NCI-H2107 treated with DMSO at 0.1 percent for 48 hours (cell line): ENCODE measurements at regions not wholly inside any gene's neighbourhood (a gene's known extent, or its start where the extent isn't known, plus 50 kb on each side); places are given as distances from the start of the nearest gene placed in this dataset.
"Not testable (repeated sequence)": the region's sequence is repeated elsewhere in the genome, so short reads cannot be mapped to it uniquely, and the experiment has no call there.

Experiments used
- DNase-seq: peaks from one replicate; lab custom pipeline; 2025; ENCODE audit not compliant: unreplicated experiment; lab: John Stamatoyannopoulos, UW

GRCh38 chr7:150045596-150045995 is 171.8 kb downstream of the ATP6V0E2 start:
- not testable (repeated sequence) for DNase-seq

GRCh38 chr7:150046290-150047194 is 172.8 kb downstream of the ATP6V0E2 start:
- DNase-seq, result not testable (repeated sequence)

DNA sequence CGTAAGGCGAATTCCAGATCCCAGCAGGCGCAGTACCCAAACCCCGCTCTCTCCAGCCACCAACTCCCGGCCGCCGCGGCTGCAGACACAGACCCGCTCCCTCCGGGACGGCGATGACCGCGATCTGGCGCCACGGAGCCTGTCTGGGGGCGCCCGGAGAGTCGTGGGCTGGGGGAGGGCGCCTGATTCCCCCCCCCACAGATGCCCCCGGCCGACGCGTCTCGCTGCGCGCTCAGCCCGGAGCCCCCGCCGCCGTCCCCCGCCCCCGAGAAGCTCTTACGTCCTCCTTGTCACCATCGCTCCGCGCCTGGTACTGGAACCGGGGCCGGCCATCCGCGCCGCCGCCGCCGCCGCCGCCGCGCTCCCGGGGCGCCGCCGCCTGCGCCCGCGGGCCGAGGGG is 173.6 kb downstream of the ATP6V0E2 start:
- not testable (repeated sequence) for DNase-seq

DNA sequence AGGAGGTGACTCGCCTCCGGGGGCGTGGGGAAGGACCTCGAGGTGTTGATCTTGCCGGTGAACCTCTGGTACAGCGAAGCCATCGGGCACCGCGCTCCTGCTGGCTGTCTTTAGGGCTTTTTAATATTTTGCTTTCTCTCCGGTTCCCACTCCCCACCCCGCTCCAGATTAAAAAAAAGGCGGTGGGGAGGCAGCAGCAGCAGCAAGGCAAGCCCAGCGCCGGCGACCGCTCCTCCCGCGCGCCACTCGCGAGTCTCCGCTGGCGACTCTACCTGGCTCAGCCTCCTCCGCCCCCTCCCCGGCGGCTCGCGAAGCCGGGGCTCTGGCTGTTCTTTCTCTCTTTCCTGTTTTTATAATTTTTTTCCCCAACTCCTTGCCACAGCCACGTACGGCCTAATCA is 174.0 kb downstream of the ATP6V0E2 start:
- not testable (repeated sequence) for DNase-seq

DNA sequence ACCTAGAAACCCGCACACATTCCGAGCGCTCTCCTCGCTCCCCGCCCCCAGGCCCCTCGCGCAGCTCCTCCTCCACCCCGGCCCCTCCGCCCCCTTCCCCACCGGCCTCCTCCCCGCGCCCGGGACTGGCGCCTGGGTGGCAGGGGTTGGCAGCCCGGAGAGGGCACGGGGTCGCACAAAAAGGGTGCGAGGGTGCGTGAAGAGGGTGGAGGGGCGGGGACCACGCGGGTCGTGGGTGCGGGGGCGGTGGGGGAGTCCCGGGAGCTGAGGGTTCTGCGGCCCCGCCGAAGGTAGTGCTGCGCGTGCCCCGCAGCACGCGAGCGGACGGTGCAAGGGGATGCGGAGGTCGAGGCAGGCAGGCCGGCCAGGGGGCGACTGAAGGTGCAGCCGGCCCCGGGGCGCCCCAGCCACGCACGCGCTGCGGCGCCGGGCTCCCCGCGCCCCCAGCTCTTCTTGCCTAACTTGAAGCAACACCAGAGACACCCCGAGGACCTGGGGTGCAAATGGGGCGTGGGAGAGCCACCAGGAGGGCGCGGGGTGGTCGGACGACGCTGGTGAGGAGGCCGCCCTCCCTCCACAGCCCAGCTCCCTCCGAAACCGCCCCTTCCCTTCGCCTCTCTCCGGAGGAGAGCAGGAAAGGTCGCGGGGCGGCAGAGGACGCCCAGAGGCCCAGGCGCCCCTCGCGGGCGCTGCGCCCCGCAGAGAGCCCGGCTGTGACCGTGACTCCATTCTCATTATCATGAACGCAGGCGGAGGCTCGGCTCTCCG is 174.7 kb downstream of the ATP6V0E2 start:
- not testable (repeated sequence) for DNase-seq

DNA sequence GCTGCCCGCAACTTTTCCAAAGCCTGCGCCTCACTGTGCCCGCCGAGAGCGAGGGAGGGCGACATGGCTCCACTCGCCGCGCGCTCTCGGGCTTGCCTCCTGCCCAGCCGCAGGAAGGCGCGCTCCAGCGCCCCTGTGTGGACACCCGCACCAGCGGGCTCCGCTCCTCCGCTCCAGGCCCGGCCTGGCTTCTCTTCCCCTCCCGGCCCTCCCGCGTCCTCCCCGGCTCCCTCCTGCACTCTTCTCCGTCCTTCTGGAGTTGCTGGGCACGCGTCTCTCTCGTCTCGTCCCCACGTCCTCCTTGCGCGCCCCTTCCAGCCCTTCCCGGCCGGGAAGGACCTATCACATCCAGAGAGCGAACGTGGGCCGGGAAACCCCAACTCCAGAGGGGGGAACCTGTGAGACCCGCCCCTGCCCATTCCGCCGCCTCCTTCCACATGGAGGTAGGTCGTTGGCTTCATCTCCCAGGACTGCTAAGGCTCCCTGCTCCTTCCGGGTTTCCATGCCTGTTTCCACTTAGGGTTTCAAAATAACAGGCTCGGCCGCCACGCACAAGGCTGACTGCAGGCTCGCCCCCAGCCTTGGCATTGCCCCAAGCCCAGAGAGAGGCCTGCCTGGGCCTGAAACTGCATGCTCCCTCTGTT is 175.4 kb downstream of the ATP6V0E2 start:
- DNase-seq, result peak; percentile 69

DNA sequence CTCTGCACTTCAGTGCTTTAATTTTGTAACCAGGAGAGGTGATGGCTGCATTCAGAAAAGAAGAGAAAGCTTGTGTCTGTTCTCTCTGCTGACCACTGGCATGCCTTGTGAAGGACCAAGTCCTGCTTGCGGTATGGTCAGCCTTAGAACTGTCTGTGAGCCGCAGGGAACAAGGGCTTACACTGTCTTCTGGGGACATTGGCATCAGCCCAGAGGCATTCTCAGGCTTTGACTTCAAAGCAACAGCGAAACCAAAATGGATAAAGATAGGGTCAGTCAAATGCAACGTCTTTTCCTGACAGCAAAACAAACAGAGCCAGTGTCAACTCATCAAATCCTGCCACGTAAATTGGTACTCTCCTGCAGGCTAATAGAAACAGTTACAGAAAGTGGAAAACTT is 179.6 kb downstream of the ATP6V0E2 start:
- DNase-seq, result not testable (repeated sequence)

- not testable (repeated sequence) for DNase-seq
Measured at GRCh38 chr7:150054242-150054641, 180.5 kb downstream of the ATP6V0E2 start.

DNA sequence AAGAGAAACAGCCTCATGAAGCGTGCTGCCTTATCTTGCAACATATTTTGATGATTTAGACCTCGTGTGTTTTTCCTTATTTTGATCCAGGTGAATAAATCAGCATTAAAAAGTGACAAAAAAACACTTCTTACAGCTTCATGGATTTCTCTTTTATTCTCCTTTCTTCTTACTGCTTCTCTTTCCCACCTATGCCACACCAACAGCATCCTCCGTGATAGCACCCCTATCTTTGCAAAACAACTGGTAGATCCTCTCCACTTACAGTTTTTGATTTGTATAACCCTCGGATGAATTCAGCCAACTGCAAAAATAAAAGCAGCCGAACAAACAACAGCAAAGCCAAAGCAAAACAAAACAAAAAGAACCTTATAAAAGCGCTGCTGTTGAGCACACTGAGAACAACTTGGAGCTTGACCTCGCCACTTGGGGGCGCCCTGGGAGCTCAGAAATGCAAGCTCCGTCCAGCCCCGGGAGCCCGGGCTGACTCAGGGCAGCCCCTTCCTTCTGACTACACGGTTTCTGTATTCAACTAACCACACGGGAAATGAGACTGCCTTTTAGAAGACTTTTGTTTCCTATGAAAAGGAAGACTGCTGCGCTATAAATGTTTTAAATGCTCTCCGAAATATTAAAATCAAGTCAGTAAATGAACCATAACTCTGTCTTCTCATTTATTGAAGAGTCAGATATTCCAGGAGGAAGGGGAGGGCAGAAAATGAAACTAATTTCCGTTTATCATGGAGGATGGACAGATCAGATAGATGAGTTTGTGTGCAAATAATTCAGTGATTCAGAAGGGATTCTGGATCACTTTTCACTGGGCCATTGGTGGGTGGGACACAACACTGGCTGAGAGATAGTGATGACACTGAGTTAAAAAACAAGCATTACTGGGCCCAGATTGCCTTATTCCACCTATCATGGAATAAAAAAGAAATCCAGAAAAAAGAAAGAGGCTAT is 186.8 kb downstream of the ATP6V0E2 start:
- DNase-seq, result not testable (repeated sequence)

- not testable (repeated sequence) for DNase-seq
Measured at GRCh38 chr7:150063195-150063594, 189.4 kb downstream of the ATP6V0E2 start.

GRCh38 chr7:150069555-150070313 is 196.0 kb downstream of the ATP6V0E2 start:
- DNase-seq, result not testable (repeated sequence)

DNA sequence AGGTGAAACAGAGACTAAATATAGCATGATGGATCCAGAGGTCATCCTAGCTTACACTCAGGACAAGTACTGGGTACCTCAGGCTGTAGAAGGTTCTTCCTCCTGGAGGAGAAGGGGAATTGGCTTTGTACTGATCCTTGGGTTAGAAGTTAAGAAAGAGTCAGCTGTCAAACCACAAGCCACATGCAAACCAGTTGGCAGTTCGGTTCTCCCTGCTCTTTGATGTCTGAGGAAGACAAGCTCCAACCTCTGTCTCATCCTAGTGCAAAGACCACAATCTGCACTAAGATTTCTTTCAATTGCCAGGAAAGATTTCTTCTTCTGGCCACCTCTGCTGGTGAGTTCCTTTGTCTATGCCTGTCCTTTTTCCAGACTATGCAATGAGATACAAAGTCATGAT is 203.8 kb downstream of the ATP6V0E2 start:
- DNase-seq, result not testable (repeated sequence)

DNA sequence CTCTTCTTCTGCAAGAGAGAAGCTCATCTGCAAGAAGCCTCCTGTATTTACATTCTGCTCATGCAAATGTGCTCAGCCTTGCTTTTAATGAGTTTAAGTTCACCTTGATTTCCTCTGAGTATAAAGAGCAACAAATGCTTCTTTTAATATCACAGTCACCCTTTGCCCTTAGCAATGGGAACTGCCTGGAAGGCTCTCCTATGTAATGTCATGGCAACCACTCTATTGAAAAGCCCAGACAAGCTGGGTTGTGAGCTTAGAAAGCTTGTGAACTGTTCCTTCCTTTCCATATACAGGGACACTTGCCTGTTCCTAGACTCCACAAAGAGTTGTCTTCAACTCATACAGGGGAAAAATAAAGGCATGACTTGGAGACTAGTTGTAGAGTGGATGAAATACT is 208.1 kb downstream of the ATP6V0E2 start:
- not testable (repeated sequence) for DNase-seq

DNA sequence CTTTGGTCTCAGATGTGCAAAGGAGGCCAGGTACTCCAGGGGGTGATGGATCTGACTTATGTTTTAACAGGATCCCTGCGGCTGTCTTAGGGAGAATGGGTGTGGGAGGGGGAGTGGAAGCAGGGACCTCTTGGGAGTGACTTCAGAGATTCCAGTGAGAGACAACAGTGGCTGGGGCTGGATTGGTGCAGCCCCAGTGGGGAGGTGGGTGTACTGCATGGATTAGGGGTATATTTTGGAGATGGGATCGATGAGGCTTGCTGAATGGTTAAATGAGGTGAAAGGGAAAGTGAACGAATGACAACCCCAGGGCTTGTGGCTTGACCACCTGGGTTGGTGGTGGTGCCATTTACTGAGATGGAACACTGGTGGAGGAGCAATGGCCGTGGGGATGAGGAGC is 211.0 kb downstream of the ATP6V0E2 start:
- not testable (repeated sequence) for DNase-seq

DNA sequence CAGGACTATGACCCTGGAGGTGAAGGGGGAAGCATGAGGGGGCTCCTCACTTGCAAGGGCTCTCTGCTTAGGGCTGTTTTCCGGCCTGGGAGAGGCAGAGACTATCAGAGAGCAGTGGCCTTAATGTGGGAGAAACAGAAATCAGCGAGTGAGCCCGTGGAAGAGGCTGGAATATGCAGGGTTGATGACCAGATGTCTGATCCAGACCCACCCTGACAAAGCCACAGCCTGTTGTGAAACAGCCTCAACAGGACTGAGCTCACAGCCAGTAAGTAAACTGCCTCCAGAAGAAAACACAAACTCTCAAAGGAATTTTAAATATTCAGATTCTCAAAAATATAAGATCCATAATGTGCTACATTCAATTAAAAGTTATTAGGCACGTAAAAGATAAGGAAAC is 213.7 kb downstream of the ATP6V0E2 start:
- DNase-seq, result not testable (repeated sequence)

DNA sequence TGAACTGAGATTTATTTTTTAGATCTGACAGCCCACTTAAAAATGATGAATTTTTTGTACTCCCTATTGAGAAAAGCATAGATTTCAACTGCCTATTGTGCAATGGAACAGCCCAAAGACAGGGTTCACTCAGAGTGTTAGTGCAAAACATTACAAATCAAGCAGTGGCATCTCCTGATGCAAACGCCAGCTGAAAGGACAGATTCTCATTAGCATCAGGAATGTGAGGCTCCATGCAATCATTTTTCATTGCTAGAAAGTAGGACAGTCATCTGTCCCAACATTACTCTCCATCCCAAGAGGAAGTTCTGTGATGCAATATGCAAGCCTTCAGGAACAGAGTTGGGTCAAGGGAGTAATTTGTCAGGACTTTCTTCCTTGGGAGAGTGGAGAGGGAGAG is 215.4 kb downstream of the ATP6V0E2 start:
- not testable (repeated sequence) for DNase-seq

GRCh38 chr7:150090776-150091175 is 217.0 kb downstream of the ATP6V0E2 start:
- DNase-seq, result peak; percentile 44

DNA sequence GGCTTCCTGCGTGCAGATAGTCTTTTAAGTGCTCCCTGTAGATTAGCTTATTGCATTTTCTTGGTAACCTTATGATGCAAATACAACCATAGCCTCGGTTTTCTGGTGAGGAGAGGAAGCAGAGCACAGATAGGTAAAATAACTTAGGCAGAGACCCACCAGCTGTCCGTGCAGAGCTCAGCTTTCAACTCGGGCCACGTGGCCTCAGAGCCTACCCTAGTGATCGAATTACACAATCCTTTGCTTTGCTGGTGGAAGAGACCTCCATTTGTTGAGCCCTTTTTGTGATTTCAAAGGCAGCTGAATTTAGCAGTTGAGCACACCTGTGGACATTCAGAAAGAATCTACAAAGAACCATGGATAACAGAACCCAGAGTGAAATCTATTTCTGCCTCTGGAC is 220.1 kb downstream of the ATP6V0E2 start:
- peak; percentile 46 for DNase-seq

DNA sequence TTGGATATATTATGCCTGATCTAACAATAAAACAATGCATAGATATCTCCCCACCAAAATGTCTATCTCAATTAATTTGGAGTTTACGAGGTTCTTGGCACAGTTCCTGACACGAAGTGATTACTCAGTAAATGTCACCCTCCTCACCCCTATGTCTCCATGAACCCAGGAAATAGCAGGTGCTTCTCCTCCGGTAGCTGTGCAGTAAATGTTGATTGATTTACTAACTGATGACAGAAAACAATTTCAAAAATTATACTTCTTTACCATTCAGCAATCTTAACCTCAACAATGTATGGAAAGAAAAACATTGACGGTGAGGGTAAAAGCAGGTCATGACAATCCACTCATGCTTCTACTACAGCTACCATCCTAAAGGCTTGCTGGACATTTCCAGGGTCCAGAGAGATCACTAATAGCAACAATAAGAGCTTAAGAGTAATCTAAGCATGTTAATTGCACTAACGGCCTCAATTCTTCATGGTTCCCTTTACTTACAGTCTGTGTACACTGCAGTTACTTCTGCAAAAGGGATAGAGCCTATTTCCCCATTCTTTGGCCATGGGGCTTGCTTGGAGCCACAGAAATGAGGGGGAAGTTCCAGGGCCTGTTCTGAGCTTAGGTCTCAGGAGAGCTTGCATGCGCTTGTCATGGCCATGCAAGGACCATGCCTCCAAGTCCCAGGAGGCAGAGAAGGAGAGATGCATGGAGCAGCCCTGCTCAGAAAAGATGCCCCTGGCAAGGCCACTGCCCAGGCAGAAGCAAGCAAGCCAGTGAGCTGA is 222.6 kb downstream of the ATP6V0E2 start:
- DNase-seq, result not testable (repeated sequence)
